Ascending aorta (tissue), 2 donors: ENCODE measurements at regions not wholly inside any gene's neighbourhood (a gene's known extent, or its start where the extent isn't known, plus 50 kb on each side); places are given as distances from the start of the nearest gene placed in this dataset.

Experiments
- DNase-seq, 2 donors: peaks; one replicate each; pipeline ENCODE4 v3.0.0-alpha.2; 2019; ENCODE audit warnings: low spot score in 2 of 2
- H3K27ac ChIP-seq, 2 donors: fragments of 200-600 bp; sonication (generic); one replicate each; pipeline ENCODE4 v1.5.1; 2016 to 2017; ENCODE audit warnings: mild to moderate bottlenecking in 1 of 2
- H3K27me3 ChIP-seq: fragments of 200-600 bp; sonication (generic); one replicate; pipeline ENCODE4 v1.5.1; 2017
- H3K36me3 ChIP-seq, 2 donors: fragments of 200-600 bp; sonication (generic); one replicate each; pipeline ENCODE4 v1.5.1; 2016
- H3K4me1 ChIP-seq, 2 donors: fragments of 200-600 bp; sonication (generic); one replicate each; pipeline ENCODE4 v1.5.1; 2016 to 2017; ENCODE audit warnings: mild to moderate bottlenecking in 1 of 2
- H3K4me3 ChIP-seq, 2 donors: fragments of 200-600 bp; sonication (generic); one replicate each; pipeline ENCODE4 v1.5.1; 2016 to 2017; ENCODE audit warnings: mild to moderate bottlenecking in 1 of 2
- H3K9me3 ChIP-seq, 2 donors: fragments of 200-600 bp; sonication (generic); one replicate each; pipeline ENCODE4 v1.5.1; 2016
- intact Hi-C: fragments of 100-400 bp; cut with DNase I; formaldehyde crosslinking; loops from one replicate; pipeline ENCODE4 v1.15.1; 2023
- TF ChIP-seq, protein P1 (sequence below), 3 experiments: fragments of 200-600 bp in 2 of 3; fragments of 450-650 bp in 1 of 3; sonication (generic) in 2 of 3; IDR thresholded peaks; one replicate each; pipeline ENCODE4 v1.5.1; 2016 to 2019; ENCODE audit warnings: antibody characterized with exemption in 3 of 3, mild to moderate bottlenecking in 1 of 3, moderate library complexity in 1 of 3

- Histone ChIP-seq H3K27ac (no peak overlapping the region), H3K9me3 (no peaks in the 10 kb centered on the region), H3K4me1 (no peaks in the 10 kb centered on the region), H3K4me3 (no peak overlapping the region), H3K36me3 (no peaks in the 10 kb centered on the region), H3K27me3 (no peaks in the 10 kb centered on the region)
- TF ChIP-seq, protein P1, sequence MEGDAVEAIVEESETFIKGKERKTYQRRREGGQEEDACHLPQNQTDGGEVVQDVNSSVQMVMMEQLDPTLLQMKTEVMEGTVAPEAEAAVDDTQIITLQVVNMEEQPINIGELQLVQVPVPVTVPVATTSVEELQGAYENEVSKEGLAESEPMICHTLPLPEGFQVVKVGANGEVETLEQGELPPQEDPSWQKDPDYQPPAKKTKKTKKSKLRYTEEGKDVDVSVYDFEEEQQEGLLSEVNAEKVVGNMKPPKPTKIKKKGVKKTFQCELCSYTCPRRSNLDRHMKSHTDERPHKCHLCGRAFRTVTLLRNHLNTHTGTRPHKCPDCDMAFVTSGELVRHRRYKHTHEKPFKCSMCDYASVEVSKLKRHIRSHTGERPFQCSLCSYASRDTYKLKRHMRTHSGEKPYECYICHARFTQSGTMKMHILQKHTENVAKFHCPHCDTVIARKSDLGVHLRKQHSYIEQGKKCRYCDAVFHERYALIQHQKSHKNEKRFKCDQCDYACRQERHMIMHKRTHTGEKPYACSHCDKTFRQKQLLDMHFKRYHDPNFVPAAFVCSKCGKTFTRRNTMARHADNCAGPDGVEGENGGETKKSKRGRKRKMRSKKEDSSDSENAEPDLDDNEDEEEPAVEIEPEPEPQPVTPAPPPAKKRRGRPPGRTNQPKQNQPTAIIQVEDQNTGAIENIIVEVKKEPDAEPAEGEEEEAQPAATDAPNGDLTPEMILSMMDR (IDR thresholded peaks at IDR 0.05) = no peak
- no peak for DNase-seq
- intact Hi-C loops = no loop called here
These were observed 227.6 kb upstream of the FOXN3 start for GRCh38 chr14:89644641-89645040.

DNA sequence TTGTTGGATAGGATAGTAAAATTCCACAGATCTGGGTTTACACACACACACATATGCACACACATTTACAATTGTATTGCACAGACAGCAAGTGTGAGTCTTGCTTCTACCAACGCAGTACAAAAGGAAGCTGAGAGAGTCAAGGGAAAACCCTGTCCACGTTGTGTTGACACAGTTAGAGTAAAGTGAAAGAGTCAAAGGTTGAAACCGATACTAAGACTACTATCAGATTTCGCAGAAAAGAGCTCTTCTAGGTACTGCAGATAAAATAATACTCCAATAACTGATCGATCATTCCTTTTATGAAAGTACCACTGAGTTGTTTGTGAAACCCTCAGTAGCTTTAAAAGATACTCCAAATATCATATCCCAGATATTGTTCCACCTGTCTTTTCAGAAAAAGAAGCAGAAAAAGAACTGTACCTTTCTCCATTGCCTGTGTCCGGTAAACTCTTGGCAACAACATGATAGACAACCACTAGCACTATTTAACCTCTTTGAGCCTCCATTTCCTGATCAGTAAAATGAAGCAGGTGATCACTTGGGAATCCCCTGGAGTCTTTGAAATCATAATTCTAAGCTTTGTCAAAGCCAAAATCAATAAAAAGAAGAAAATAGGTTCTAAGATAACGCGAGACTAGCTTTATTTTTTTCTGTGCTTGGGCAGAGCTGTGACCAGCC, 224.6 kb upstream of the FOXN3 start:
- TF ChIP-seq, protein P1 (IDR thresholded peaks at IDR 0.05) = no peak
- Histone ChIP-seq H3K36me3 (no peaks in the 10 kb centered on the region), H3K27ac (no peak overlapping the region), H3K27me3 (no peaks in the 10 kb centered on the region), H3K9me3 (peaks cover 0 to 11% of the 10 kb centered on the region in 2 donors), H3K4me1 (no peaks in the 10 kb centered on the region), H3K4me3 (no peak overlapping the region)
- intact Hi-C loops = no loop called here
- no peak for DNase-seq

DNA sequence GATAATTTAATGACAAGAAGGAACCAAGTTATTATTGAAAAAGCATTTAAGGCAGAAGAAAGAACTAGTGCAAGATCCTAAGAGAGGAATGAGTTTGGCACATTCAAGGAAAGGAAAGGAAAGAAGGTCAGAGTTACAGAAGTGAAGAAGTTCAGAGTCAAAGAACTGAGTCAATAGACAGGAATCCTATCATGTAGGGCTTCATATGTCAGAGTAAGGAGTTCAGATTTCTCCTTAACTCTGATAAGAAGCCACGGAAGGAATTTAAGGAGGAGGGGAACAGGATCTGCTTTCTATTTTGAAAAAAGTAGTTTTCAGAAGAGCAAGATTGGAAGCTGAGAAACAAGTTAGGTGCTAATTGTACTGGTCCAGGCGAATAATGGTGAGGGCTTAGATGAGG, 223.1 kb upstream of the FOXN3 start:
- TF ChIP-seq, protein P1 (IDR thresholded peaks at IDR 0.05) = no peak
- no peak for DNase-seq
- H3K4me1 ChIP-seq = no peaks in the 10 kb centered on the region

DNA sequence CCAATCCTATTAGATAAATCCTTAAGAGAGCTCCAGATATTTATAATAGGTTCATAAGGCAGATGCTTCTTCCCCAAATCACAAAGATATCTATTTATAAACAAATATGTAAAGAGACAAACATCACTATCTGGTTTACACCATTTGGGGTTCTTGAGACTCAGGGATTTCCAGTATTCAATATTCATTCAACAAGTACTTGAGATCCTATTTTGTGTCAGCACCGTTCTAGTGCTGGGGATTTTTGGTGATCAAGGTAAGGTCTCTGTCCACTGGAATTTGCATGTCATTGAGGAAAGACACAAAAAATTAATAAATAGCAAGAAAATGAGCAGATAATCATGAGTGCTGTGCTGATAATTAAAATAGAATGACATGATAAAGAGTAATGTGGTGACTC, 222.7 kb upstream of the FOXN3 start:
- intact Hi-C loops = no loop called here
- no peak overlapping the region for H3K4me3 ChIP-seq
- no peak for DNase-seq
- H3K9me3 ChIP-seq = peaks cover 0 to 11% of the 10 kb centered on the region in 2 donors
- no peaks in the 10 kb centered on the region for H3K27me3 ChIP-seq
- no peaks in the 10 kb centered on the region for H3K4me1 ChIP-seq
- TF ChIP-seq, protein P1 (IDR thresholded peaks at IDR 0.05) = no peak
- no peak overlapping the region for H3K27ac ChIP-seq
- no peaks in the 10 kb centered on the region for H3K36me3 ChIP-seq

More for the DNA sequence above, 223.1 kb upstream of the FOXN3 start:
- intact Hi-C loops = no loop called here
- Histone ChIP-seq H3K4me3 (no peak overlapping the region), H3K27ac (no peak overlapping the region), H3K36me3 (no peaks in the 10 kb centered on the region), H3K27me3 (no peaks in the 10 kb centered on the region), H3K9me3 (peaks cover 0 to 11% of the 10 kb centered on the region in 2 donors)

DNA sequence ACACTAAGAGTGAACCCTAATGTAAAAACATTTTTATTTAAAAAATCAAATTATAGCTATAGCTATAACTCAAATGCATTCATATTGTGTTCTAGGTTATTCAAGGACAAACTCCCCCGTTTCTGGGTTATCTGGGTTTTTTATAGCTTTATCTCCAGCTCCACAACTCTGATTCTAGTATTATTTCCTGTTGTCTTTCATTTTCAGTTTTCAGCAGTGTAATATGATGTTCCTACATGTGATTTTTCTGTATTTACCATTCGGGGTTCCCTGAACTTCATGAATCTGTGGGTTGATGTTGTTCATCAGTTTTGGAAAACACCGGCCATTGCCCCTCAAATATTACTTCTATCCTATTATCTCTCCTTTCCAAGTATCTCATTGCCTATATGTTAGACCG, 221.9 kb upstream of the FOXN3 start:
- DNase-seq = no peak
- Histone ChIP-seq H3K4me1 (no peaks in the 10 kb centered on the region), H3K9me3 (peaks cover 0 to 11% of the 10 kb centered on the region in 2 donors), H3K36me3 (no peaks in the 10 kb centered on the region), H3K4me3 (no peak overlapping the region), H3K27ac (no peak overlapping the region), H3K27me3 (no peaks in the 10 kb centered on the region)
- intact Hi-C loops = no loop called here
- TF ChIP-seq, protein P1 (IDR thresholded peaks at IDR 0.05) = no peak

GRCh38 chr14:89637581-89637980, 220.5 kb upstream of the FOXN3 start:
- H3K27me3 ChIP-seq = no peaks in the 10 kb centered on the region
- TF ChIP-seq, protein P1 (IDR thresholded peaks at IDR 0.05) = no peak
- peaks cover 0 to 11% of the 10 kb centered on the region in 2 donors for H3K9me3 ChIP-seq
- H3K27ac ChIP-seq = no peak overlapping the region
- H3K36me3 ChIP-seq = no peaks in the 10 kb centered on the region
- H3K4me1 ChIP-seq = no peaks in the 10 kb centered on the region
- no peak overlapping the region for H3K4me3 ChIP-seq
- intact Hi-C loops = no loop called here
- DNase-seq = no peak
